ENCODE measurements at regions not wholly inside any gene's neighbourhood (a gene's known extent, or its start where the extent isn't known, plus 50 kb on each side); places are given as distances from the start of the nearest gene placed in this dataset.
"Not testable (repeated sequence)": the region's sequence is repeated elsewhere in the genome, so short reads cannot be mapped to it uniquely, and the experiment has no call there.

GRCh38 chrX:118261151-118261550 is 84.8 kb upstream of the WDR44 start:
- DNase-seq = peak; percentile 4

- DNase-seq = no peak
Measured at GRCh38 chrX:118271775-118272174, 74.1 kb upstream of the WDR44 start.

GRCh38 chrX:118272242-118272641 is 73.7 kb upstream of the WDR44 start:
- DNase-seq = no peak

- DNase-seq = no peak
Measured at GRCh38 chrX:118286066-118286762, 59.7 kb upstream of the WDR44 start.

- DNase-seq = not testable (repeated sequence)
Measured at GRCh38 chrX:118295818-118296217, 50.1 kb upstream of the WDR44 start.
